ENCODE measurements at regions not wholly inside any gene's neighbourhood (a gene's known extent, or its start where the extent isn't known, plus 50 kb on each side); places are given as distances from the start of the nearest gene placed in this dataset.

DNA sequence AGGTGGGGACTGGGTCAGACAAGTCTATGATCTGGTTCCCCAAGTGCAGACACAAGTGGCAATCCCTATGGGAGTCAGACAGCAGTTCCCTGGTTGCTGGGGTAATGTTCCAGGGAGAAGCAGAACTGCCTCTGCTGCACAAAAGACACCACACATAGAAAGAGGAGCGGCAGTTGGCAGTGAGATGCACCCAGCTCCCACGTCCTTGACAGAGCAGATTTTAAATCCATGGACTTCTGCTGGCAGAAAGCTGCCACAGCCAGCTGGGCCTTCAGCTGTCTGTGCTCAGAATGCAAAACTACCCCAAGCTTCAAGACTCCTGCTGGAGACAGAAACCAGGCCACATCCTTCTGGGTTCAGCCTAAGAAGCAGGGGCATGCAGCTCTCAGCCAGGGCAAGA is 147.2 kb downstream of the ETAA1 start:
- Mint-ChIP-seq H3K4me3 (ENCODE audit: unreplicated experiment) (no peak overlapping the region), H3K4me1 (ENCODE audit: unreplicated experiment) (no peaks in the 10 kb centered on the region), H3K27ac (ENCODE audit: unreplicated experiment) (no peak overlapping the region), H3K27me3 (ENCODE audit: unreplicated experiment) (peaks cover 12% of the 10 kb centered on the region), H3K36me3 (ENCODE audit: unreplicated experiment) (no peaks in the 10 kb centered on the region), H3K9me3 (ENCODE audit: unreplicated experiment) (peaks cover 16% of the 10 kb centered on the region)
- no peak for DNase-seq (ENCODE audit: extremely low spot score, unreplicated experiment)
- TF ChIP-seq, protein P1, sequence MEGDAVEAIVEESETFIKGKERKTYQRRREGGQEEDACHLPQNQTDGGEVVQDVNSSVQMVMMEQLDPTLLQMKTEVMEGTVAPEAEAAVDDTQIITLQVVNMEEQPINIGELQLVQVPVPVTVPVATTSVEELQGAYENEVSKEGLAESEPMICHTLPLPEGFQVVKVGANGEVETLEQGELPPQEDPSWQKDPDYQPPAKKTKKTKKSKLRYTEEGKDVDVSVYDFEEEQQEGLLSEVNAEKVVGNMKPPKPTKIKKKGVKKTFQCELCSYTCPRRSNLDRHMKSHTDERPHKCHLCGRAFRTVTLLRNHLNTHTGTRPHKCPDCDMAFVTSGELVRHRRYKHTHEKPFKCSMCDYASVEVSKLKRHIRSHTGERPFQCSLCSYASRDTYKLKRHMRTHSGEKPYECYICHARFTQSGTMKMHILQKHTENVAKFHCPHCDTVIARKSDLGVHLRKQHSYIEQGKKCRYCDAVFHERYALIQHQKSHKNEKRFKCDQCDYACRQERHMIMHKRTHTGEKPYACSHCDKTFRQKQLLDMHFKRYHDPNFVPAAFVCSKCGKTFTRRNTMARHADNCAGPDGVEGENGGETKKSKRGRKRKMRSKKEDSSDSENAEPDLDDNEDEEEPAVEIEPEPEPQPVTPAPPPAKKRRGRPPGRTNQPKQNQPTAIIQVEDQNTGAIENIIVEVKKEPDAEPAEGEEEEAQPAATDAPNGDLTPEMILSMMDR (IDR thresholded peaks at IDR 0.05): no peak

DNA sequence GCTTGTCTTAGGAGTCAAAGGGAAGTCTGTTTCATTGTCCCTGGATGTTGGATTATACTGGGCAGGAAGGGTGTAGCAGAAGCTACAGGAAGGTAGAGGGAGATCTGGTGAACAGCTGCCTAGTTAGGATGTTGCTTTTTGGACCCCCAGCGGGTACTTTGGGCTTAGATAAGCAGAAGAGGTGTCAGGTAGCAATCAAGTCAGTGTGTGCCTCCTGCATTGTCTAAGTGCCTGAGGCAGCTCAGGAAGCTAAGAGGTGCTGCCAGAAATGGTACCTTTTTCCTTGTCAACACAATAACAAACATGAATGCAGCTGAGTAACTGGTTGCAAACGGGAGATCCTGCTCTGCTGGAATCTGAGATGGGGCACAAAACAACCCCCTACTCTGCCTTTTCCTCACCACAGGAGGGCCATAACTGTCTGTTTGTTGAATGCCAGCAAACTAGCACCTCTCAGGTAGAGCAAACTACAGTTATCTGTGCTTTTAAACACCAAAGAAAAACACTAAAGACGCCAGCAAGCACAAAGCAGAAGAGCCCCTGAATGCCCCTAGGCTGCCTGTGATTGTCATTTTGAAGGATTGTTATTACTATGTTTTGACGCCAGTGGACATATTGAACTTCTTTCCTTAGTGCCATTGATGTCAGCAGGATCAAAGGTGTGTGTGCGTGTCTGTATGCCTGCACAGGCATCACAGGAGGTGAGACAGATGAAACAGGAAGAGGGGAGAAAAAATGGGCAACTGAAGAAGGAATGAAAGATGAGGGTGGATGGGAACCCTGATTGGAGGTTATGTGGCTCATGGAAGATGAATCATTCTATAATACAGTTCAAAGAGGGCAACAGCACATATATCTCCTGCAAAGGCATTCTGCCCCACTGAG is 151.4 kb downstream of the ETAA1 start:
- no peak overlapping the region for H3K27ac Mint-ChIP-seq (ENCODE audit: unreplicated experiment)
- H3K4me3 Mint-ChIP-seq (ENCODE audit: unreplicated experiment): no peak overlapping the region
- H3K36me3 Mint-ChIP-seq (ENCODE audit: unreplicated experiment): no peaks in the 10 kb centered on the region

DNA sequence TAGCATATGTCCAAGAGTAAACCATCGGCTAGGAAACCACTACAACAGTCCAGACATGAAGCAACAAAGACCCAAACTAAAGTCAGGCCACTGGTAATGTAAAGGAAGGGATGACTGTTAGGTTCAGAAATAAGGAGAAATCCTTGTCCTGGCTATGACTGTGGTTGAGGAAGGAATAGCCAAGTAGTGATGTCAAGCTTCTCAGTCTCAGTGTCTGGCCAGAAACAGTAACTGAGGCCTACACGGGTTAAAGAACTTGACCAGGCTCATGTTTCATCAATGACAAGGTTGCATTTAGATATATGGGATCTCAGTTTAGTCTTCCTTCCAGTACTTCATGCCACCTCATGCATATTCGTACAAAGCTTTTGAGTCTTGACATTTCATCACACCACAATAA is 162.0 kb downstream of the ETAA1 start:
- Mint-ChIP-seq H3K27ac (ENCODE audit: unreplicated experiment) (no peak overlapping the region), H3K36me3 (ENCODE audit: unreplicated experiment) (no peaks in the 10 kb centered on the region), H3K4me1 (ENCODE audit: unreplicated experiment) (no peaks in the 10 kb centered on the region), H3K4me3 (ENCODE audit: unreplicated experiment) (no peak overlapping the region), H3K27me3 (ENCODE audit: unreplicated experiment) (peaks cover 3% of the 10 kb centered on the region), H3K9me3 (ENCODE audit: unreplicated experiment) (no peaks in the 10 kb centered on the region)
- DNase-seq (ENCODE audit: extremely low spot score, unreplicated experiment): no peak
- TF ChIP-seq, protein P1 (IDR thresholded peaks at IDR 0.05): no peak

More for the DNA sequence above, 151.4 kb downstream of the ETAA1 start:
- no peaks in the 10 kb centered on the region for H3K9me3 Mint-ChIP-seq (ENCODE audit: unreplicated experiment)
- H3K4me1 Mint-ChIP-seq (ENCODE audit: unreplicated experiment): no peaks in the 10 kb centered on the region
- peaks cover 16% of the 10 kb centered on the region for H3K27me3 Mint-ChIP-seq (ENCODE audit: unreplicated experiment)
- TF ChIP-seq, protein P1 (IDR thresholded peaks at IDR 0.05): no peak
- DNase-seq (ENCODE audit: extremely low spot score, unreplicated experiment): no peak

DNA sequence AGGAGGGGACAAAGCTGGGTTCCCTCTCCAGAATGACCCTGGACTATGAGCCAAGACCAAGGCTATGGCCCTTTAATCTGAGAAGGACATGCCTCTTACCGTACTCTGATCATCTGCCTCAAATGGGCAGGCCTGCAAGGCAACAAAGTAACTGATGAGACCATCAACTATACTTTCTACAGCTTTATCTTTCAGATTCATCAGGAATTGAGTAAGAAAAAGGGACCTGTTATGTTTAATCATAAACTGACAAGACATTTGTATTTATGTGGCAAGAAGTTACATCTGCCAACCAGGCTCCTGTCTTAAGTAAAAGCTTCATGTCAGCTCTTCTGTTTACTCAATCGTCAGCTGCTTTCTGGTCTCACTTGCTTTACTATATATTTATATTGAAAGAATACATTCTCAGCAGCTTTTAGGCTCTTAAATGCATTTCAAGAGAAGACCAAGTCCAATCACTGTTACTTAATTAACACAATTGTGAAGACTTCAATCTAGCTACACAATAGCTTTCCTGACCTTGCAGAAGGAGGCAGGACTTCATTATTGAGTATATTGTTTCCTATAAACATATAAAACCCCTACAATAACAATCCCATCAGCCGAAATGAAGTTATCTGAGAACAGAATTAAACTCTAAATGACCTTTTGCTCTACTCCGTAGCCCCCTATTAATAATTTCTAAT is 163.8 kb downstream of the ETAA1 start:
- Mint-ChIP-seq H3K4me3 (ENCODE audit: unreplicated experiment) (no peak overlapping the region), H3K27ac (ENCODE audit: unreplicated experiment) (no peak overlapping the region)

More for the DNA sequence above, 163.8 kb downstream of the ETAA1 start:
- no peak for DNase-seq (ENCODE audit: extremely low spot score, unreplicated experiment)
- no peaks in the 10 kb centered on the region for H3K36me3 Mint-ChIP-seq (ENCODE audit: unreplicated experiment)
- H3K27me3 Mint-ChIP-seq (ENCODE audit: unreplicated experiment): peaks cover 3% of the 10 kb centered on the region
- H3K4me1 Mint-ChIP-seq (ENCODE audit: unreplicated experiment): no peaks in the 10 kb centered on the region
- no peaks in the 10 kb centered on the region for H3K9me3 Mint-ChIP-seq (ENCODE audit: unreplicated experiment)
- TF ChIP-seq, protein P1 (IDR thresholded peaks at IDR 0.05): no peak

All from osteocyte (in vitro differentiated cells).